SK-N-SH (cell line): ENCODE measurements at regions not wholly inside any gene's neighbourhood (a gene's known extent, or its start where the extent isn't known, plus 50 kb on each side); places are given as distances from the start of the nearest gene placed in this dataset.

Experiments
- CTCF ChIA-PET: fragments of 300-600, 350-600 bp; formaldehyde crosslinking; extraction: SDS; loops from one replicate; lab custom pipeline; 2021; lab: Yijun Ruan, JAX
- POLR2A ChIA-PET: fragments of 350-600 bp; sonication (Branson Sonifier 250); formaldehyde crosslinking; extraction: SDS; loops from one replicate; lab custom pipeline; 2020; ENCODE audit warnings: antibody characterized with exemption, inconsistent platforms; lab: Yijun Ruan, JAX
- DNase-seq: peaks from one replicate; pipeline ENCODE4 v3.0.0; 2012
- H2AFZ ChIP-seq: fragments of 200-600 bp; sonication (generic); 2 replicates; pipeline ENCODE4 v1.8.1; 2016; ENCODE audit warnings: antibody characterized with exemption, mild to moderate bottlenecking, low read depth
- H3F3A ChIP-seq: fragments of 200-600 bp; sonication (generic); replicated peaks from 2 replicates; pipeline ENCODE3; 2016; ENCODE audit warnings: antibody characterized with exemption, mild to moderate bottlenecking; ENCODE audit not compliant: insufficient read depth
- H3K27ac ChIP-seq, 2 experiments: fragments of 200-500 bp in 1 of 2; fragments of 200-600 bp in 1 of 2; sonication (Bioruptor generic) in 1 of 2; sonication (generic), shearing (Covaris generic) in 1 of 2; 2 replicates each; pipeline versions ENCODE4 v1.5.1 to v1.6.1; 2014 to 2016; ENCODE audit warnings: low read depth in 2 of 2, inconsistent platforms in 1 of 2, low read length in 1 of 2, mild to moderate bottlenecking in 1 of 2, mixed read lengths in 1 of 2
- H3K27me3 ChIP-seq: fragments of 200-600 bp; sonication (generic), shearing (Covaris generic); 2 replicates; pipeline ENCODE4 v1.6.1; 2016; ENCODE audit warnings: mixed run types; ENCODE audit not compliant: insufficient read depth
- H3K36me3 ChIP-seq, 2 experiments: fragments of 200-500 bp in 1 of 2; fragments of 200-600 bp in 1 of 2; sonication (Bioruptor generic) in 1 of 2; sonication (generic) in 1 of 2; replicated peaks in 1 of 2; 2 replicates each; pipeline versions ENCODE3 to v1.5.1; 2014 to 2016; ENCODE audit warnings: low read length in 1 of 2, mild to moderate bottlenecking in 1 of 2; ENCODE audit not compliant: insufficient read depth in 2 of 2, control insufficient read depth in 1 of 2
- H3K4me1 ChIP-seq, 2 experiments: fragments of 200-500 bp in 1 of 2; fragments of 200-600 bp in 1 of 2; sonication (Bioruptor generic) in 1 of 2; sonication (generic), shearing (Covaris generic) in 1 of 2; 2 replicates each; pipeline versions ENCODE4 v1.5.1 to v1.6.1; 2014 to 2016; ENCODE audit warnings: low read depth in 1 of 2, low read length in 1 of 2, mixed run types in 1 of 2; ENCODE audit not compliant: insufficient read depth in 2 of 2, control insufficient read depth in 1 of 2
- H3K4me2 ChIP-seq: fragments of 200-600 bp; sonication (generic), shearing (Covaris generic); 2 replicates; pipeline ENCODE4 v1.6.1; 2017; ENCODE audit warnings: mixed run types
- H3K4me3 ChIP-seq, 2 experiments: fragments of 200-500 bp in 1 of 2; fragments of 200-600 bp in 1 of 2; sonication (Bioruptor generic) in 1 of 2; sonication (generic), shearing (Covaris generic) in 1 of 2; 2 replicates each; pipeline versions ENCODE4 v1.5.1 to v1.8.1; 2014 to 2016; ENCODE audit warnings: low read depth in 2 of 2, inconsistent platforms in 1 of 2, low read length in 1 of 2, mild to moderate bottlenecking in 1 of 2, mixed read lengths in 1 of 2, moderate library complexity in 1 of 2
- H3K79me2 ChIP-seq: fragments of 200-600 bp; sonication (generic); 2 replicates; pipeline ENCODE4 v1.8.1; 2017; ENCODE audit warnings: mild to moderate bottlenecking; ENCODE audit not compliant: insufficient read depth
- H3K9ac ChIP-seq: fragments of 200-600 bp; sonication (generic); 2 replicates; pipeline ENCODE4 v1.6.1; 2017; ENCODE audit warnings: mixed run types
- H3K9me2 ChIP-seq: fragments of 200-600 bp; sonication (generic); 2 replicates; pipeline ENCODE4 v1.6.1; 2017; ENCODE audit warnings: mixed run types
- H3K9me3 ChIP-seq: fragments of 200-600 bp; sonication (generic); 2 replicates; pipeline ENCODE4 v1.6.1; 2017; ENCODE audit warnings: mixed run types, mild to moderate bottlenecking, moderate library complexity
- H4K20me1 ChIP-seq: fragments of 200-600 bp; sonication (generic); 2 replicates; pipeline ENCODE4 v1.6.1; 2017; ENCODE audit warnings: mild to moderate bottlenecking, mixed run types; ENCODE audit not compliant: insufficient read depth
- ELF1 ChIP-seq: IDR thresholded peaks from 2 replicates; pipeline ENCODE4 v1.4.0; 2012
- EP300 ChIP-seq, 2 experiments: IDR thresholded peaks; 2 replicates each; pipeline versions ENCODE4 v1.4.0 to v1.6.1; 2012; ENCODE audit warnings: borderline replicate concordance in 1 of 2, low read depth in 1 of 2, low read length in 1 of 2
- FOXJ3 ChIP-seq: sonication (generic); formaldehyde crosslinking; IDR thresholded peaks from 2 replicates; pipeline ENCODE4 v1.5.1; 2020; ENCODE audit warnings: mild to moderate bottlenecking, missing genetic modification reagents
- FOXM1 ChIP-seq: IDR thresholded peaks from 2 replicates; pipeline ENCODE4 v1.4.0; 2012; ENCODE audit warnings: low read depth, mild to moderate bottlenecking
- GABPA ChIP-seq: IDR thresholded peaks from 2 replicates; pipeline ENCODE4 v1.4.0; 2012; ENCODE audit warnings: low read depth, mild to moderate bottlenecking
- GATA2 ChIP-seq: sonication (generic); formaldehyde crosslinking; IDR thresholded peaks from 2 replicates; pipeline ENCODE4 v1.5.0; 2020; ENCODE audit warnings: mild to moderate bottlenecking, missing genetic modification reagents
- IRF3 ChIP-seq: fragments of 150-350 bp; IDR thresholded peaks from 2 replicates; pipeline ENCODE4 v1.6.1; 2016; ENCODE audit warnings: mild to moderate bottlenecking, low read depth, low read length
- MAX ChIP-seq: IDR thresholded peaks from 2 replicates; pipeline ENCODE4 v1.4.0; 2012; ENCODE audit warnings: low read depth
- MXI1 ChIP-seq: IDR thresholded peaks from 2 replicates; pipeline ENCODE4 v1.6.1; 2012; ENCODE audit warnings: mild to moderate bottlenecking, low read depth, low read length, improper control_type of control experiment
- NRF1 ChIP-seq: IDR thresholded peaks from 2 replicates; pipeline ENCODE4 v1.6.1; 2012; ENCODE audit warnings: low read depth, mild to moderate bottlenecking, low read length
- RCOR1 ChIP-seq: fragments of 150-350 bp; IDR thresholded peaks from 2 replicates; pipeline ENCODE4 v1.6.1; 2017; ENCODE audit warnings: antibody characterized with exemption, low read length
- REST ChIP-seq: IDR thresholded peaks from 2 replicates; pipeline ENCODE4 v1.6.1; 2012; ENCODE audit warnings: mild to moderate bottlenecking, low read depth, low read length, moderate library complexity
- RXRA ChIP-seq: IDR thresholded peaks from 2 replicates; pipeline ENCODE4 v1.4.0; 2012; ENCODE audit warnings: low read depth, mild to moderate bottlenecking, borderline replicate concordance
- SIN3A ChIP-seq: IDR thresholded peaks from 2 replicates; pipeline ENCODE4 v1.6.1; 2012; ENCODE audit warnings: low read depth, mild to moderate bottlenecking, low read length, moderate library complexity, borderline replicate concordance
- TAF1 ChIP-seq: IDR thresholded peaks from 2 replicates; pipeline ENCODE4 v1.6.1; 2012; ENCODE audit warnings: low read depth, mild to moderate bottlenecking, low read length, moderate library complexity, borderline replicate concordance
- TCF12 ChIP-seq: IDR thresholded peaks from 2 replicates; pipeline ENCODE4 v1.4.0; 2012
- USF2 ChIP-seq: fragments of 150-350 bp; IDR thresholded peaks from 2 replicates; pipeline ENCODE4 v1.6.1; 2017; ENCODE audit warnings: antibody characterized with exemption, low read length, low read depth, borderline replicate concordance
- YY1 ChIP-seq: IDR thresholded peaks from 2 replicates; pipeline ENCODE4 v1.4.0; 2012; ENCODE audit warnings: low read depth, mild to moderate bottlenecking
- ZBTB33 ChIP-seq: IDR thresholded peaks from 2 replicates; pipeline ENCODE4 v1.4.0; 2012; ENCODE audit warnings: low read depth, borderline replicate concordance
- WGBS: methylation state at CpG from one replicate; pipeline ENCODE4 v1.1.6; 2017; ENCODE audit warnings: low lambda C conversion rate; 5-methylcytosine and 5-hydroxymethylcytosine counted together

- Histone ChIP-seq H3K27me3 (no peaks in the 10 kb centered on the region), H4K20me1 (no peaks in the 10 kb centered on the region), H3K9me3 (no peaks in the 10 kb centered on the region), H3K27ac (no peak overlapping the region), H3K4me3 (no peak overlapping the region), H3K79me2 (no peaks in the 10 kb centered on the region), H3K9me2 (no peaks in the 10 kb centered on the region), H3K4me1 (no peaks in the 10 kb centered on the region), H3F3A (no peaks in the 10 kb centered on the region), H3K4me2 (no peak overlapping the region), H3K9ac (no peak overlapping the region), H2AFZ (no peak overlapping the region), H3K36me3 (no peaks in the 10 kb centered on the region)
- CTCF ChIA-PET: no interaction called here
- no peak for TF ChIP-seq YY1
- no peak for TF ChIP-seq FOXJ3 (CRISPR knock-in tag)
- TF ChIP-seq ZBTB33: no peak
- no peak for TF ChIP-seq GATA2 (CRISPR knock-in tag)
- TF ChIP-seq ELF1: no peak
- no peak for TF ChIP-seq REST
- TF ChIP-seq RCOR1: no peak
- TF ChIP-seq FOXM1: no peak
- no peak for TF ChIP-seq EP300 (IDR thresholded peaks at IDR 0.05; ENCODE audit: borderline replicate concordance in 1 of 2, low read depth in 1 of 2, low read length in 1 of 2)
- TF ChIP-seq RXRA: no peak
- no peak for TF ChIP-seq MXI1
- TF ChIP-seq GABPA: no peak
- no peak for TF ChIP-seq TAF1
- no peak for TF ChIP-seq MAX
- no peak for TF ChIP-seq USF2
- no peak for TF ChIP-seq IRF3
- TF ChIP-seq SIN3A: no peak
- no peak for TF ChIP-seq NRF1
- no peak for TF ChIP-seq TCF12
- 52% methylated on average over 6 of the region's 6 CpGs for WGBS
- POLR2A ChIA-PET: no interaction called here
- no peak for DNase-seq
Measured at GRCh38 chr6:156061465-156061864, 605.8 kb upstream of the NOX3 start.
